ENCODE measurements at regions not wholly inside any gene's neighbourhood (a gene's known extent, or its start where the extent isn't known, plus 50 kb on each side); places are given as distances from the start of the nearest gene placed in this dataset.

- no peak for TF ChIP-seq JUN (CRISPR knock-in tag; IDR thresholded peaks at IDR 0.05)
- no peak for TF ChIP-seq SP1 (CRISPR knock-in tag; conservative IDR thresholded peaks at IDR 0.05)
- no peak for TF ChIP-seq OVOL2 (CRISPR knock-in tag; IDR thresholded peaks at IDR 0.05; ENCODE audit: borderline replicate concordance)
- no peak for TF ChIP-seq E2F1 (CRISPR knock-in tag; IDR thresholded peaks at IDR 0.05)
- TF ChIP-seq ATF1 (CRISPR knock-in tag; IDR thresholded peaks at IDR 0.05) = no peak
- TF ChIP-seq ZSCAN18 (CRISPR knock-in tag; IDR thresholded peaks at IDR 0.05) = no peak
Observed at GRCh38 chr14:94713115-94713514, 56.8 kb downstream of the GSC start (continued).

GRCh38 chr14:94710731-94711130, 59.2 kb downstream of the GSC start:
- H3K27me3 Mint-ChIP-seq (ENCODE audit: low read depth) = no peaks in the 10 kb centered on the region
- CTCF ChIA-PET = no interaction called here
- no peaks in the 10 kb centered on the region for H3K36me3 Mint-ChIP-seq
- no peak for ATAC-seq
- no peak overlapping the region for H3K27ac Mint-ChIP-seq
- H3K9me3 Mint-ChIP-seq = no peaks in the 10 kb centered on the region
- POLR2A ChIA-PET = no interaction called here
- no peak overlapping the region for H3K4me3 Mint-ChIP-seq
- no peak for DNase-seq (ENCODE audit: low spot score)
- H3K4me1 Mint-ChIP-seq = peaks cover 14% of the 10 kb centered on the region
- TF ChIP-seq ZNF671 (CRISPR knock-in tag; IDR thresholded peaks at IDR 0.05) = no peak
- TF ChIP-seq ZNF423 (CRISPR knock-in tag; IDR thresholded peaks at IDR 0.05) = no peak
- TF ChIP-seq CBFB (CRISPR knock-in tag; IDR thresholded peaks at IDR 0.05; ENCODE audit: low read depth) = no peak
- no peak for TF ChIP-seq ATF1 (CRISPR knock-in tag; IDR thresholded peaks at IDR 0.05)
- TF ChIP-seq USF2 (CRISPR knock-in tag; IDR thresholded peaks at IDR 0.05) = no peak
- TF ChIP-seq ESRRA (CRISPR knock-in tag; IDR thresholded peaks at IDR 0.05; ENCODE audit: borderline replicate concordance) = no peak
- TF ChIP-seq TEAD4 (CRISPR knock-in tag; IDR thresholded peaks at IDR 0.05) = no peak
- TF ChIP-seq JUN (CRISPR knock-in tag; IDR thresholded peaks at IDR 0.05) = no peak
- no peak for TF ChIP-seq MAX (CRISPR knock-in tag; IDR thresholded peaks at IDR 0.05)
- TF ChIP-seq ZBTB43 (CRISPR knock-in tag; IDR thresholded peaks at IDR 0.05) = no peak
- no peak for TF ChIP-seq TCF7 (CRISPR knock-in tag; IDR thresholded peaks at IDR 0.05; ENCODE audit: low read depth)
- TF ChIP-seq ZNF425 (CRISPR knock-in tag; conservative IDR thresholded peaks at IDR 0.05) = no peak
- TF ChIP-seq ZNF138 (CRISPR knock-in tag; conservative IDR thresholded peaks at IDR 0.05) = no peak
- TF ChIP-seq ARID4B (CRISPR knock-in tag; IDR thresholded peaks at IDR 0.05; ENCODE audit: borderline replicate concordance) = no peak
- TF ChIP-seq ZNF121 (CRISPR knock-in tag; IDR thresholded peaks at IDR 0.05) = no peak
- TF ChIP-seq HMGXB4 (CRISPR knock-in tag; IDR thresholded peaks at IDR 0.05) = no peak

All from WTC11 (cell line).